ENCODE measurements at regions not wholly inside any gene's neighbourhood (a gene's known extent, or its start where the extent isn't known, plus 50 kb on each side); places are given as distances from the start of the nearest gene placed in this dataset.
"Not testable (repeated sequence)": the region's sequence is repeated elsewhere in the genome, so short reads cannot be mapped to it uniquely, and the experiment has no call there.

- Histone ChIP-seq H3K27ac (no peak overlapping the region), H3K36me3 (no peaks in the 10 kb centered on the region), H3K27me3 (no peaks in the 10 kb centered on the region), H3K4me3 (no peak overlapping the region), H3K4me1 (no peaks in the 10 kb centered on the region), H3K9me3 (no peaks in the 10 kb centered on the region)
- TF ChIP-seq POLR2AphosphoS5 (IDR thresholded peaks at IDR 0.05) = no peak
- TF ChIP-seq, protein P1, sequence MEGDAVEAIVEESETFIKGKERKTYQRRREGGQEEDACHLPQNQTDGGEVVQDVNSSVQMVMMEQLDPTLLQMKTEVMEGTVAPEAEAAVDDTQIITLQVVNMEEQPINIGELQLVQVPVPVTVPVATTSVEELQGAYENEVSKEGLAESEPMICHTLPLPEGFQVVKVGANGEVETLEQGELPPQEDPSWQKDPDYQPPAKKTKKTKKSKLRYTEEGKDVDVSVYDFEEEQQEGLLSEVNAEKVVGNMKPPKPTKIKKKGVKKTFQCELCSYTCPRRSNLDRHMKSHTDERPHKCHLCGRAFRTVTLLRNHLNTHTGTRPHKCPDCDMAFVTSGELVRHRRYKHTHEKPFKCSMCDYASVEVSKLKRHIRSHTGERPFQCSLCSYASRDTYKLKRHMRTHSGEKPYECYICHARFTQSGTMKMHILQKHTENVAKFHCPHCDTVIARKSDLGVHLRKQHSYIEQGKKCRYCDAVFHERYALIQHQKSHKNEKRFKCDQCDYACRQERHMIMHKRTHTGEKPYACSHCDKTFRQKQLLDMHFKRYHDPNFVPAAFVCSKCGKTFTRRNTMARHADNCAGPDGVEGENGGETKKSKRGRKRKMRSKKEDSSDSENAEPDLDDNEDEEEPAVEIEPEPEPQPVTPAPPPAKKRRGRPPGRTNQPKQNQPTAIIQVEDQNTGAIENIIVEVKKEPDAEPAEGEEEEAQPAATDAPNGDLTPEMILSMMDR (IDR thresholded peaks at IDR 0.05) = no peak
- TF ChIP-seq POLR2A (IDR thresholded peaks at IDR 0.05) = no peak
- no peak for DNase-seq (ENCODE audit: low spot score in 2 of 2)
- intact Hi-C loops (cut with DNase I; ENCODE audit: low total_unique reads) = no loop called here
Observed at GRCh38 chr1:148367596-148367995, 115.5 kb downstream of the PPIAL4G start.

DNA sequence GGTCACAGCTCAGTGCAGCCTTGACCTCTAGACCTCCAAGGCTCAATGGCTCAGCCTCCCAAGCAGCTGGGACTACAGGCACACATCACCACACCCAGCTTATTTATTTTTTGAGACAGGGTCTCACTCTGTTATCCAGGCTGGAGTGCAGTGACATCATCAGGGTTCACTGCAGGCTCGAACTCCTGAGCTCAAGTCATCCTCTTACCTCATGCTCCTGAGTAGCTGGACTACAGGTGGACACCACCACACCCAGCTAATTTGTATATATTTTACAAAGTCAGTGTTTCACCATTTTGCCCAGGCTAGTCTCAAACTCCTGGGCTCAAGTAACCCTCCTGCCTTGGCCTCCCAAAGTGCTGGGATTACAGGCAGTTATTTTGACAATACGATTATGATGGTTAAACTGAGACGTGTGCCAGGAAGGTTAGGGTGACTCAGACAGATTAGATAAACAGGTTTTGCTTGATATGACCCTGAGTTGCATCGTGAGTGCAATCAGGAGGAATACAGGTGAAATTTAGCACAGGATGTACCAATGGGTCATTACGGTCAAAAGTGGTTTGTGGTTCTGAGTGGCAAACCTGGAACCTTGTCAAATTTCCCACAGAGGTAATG, 116.9 kb downstream of the PPIAL4G start:
- H3K27me3 ChIP-seq; H3K27ac ChIP-seq; H3K4me3 ChIP-seq; H3K9me3 ChIP-seq; H3K36me3 ChIP-seq; H3K4me1 ChIP-seq; DNase-seq (ENCODE audit: low spot score in 2 of 2); intact Hi-C loops (cut with DNase I; ENCODE audit: low total_unique reads): not testable (repeated sequence)

GRCh38 chr1:148365151-148365550, 118.0 kb downstream of the PPIAL4G start:
- H3K4me1 ChIP-seq; intact Hi-C loops (cut with DNase I; ENCODE audit: low total_unique reads); H3K9me3 ChIP-seq; H3K27me3 ChIP-seq; H3K27ac ChIP-seq; H3K4me3 ChIP-seq; DNase-seq (ENCODE audit: low spot score in 2 of 2); H3K36me3 ChIP-seq: not testable (repeated sequence)

- intact Hi-C loops (cut with DNase I; ENCODE audit: low total_unique reads); H3K9me3 ChIP-seq; H3K36me3 ChIP-seq; H3K27ac ChIP-seq; H3K27me3 ChIP-seq; H3K4me1 ChIP-seq; DNase-seq (ENCODE audit: low spot score in 2 of 2); H3K4me3 ChIP-seq: not testable (repeated sequence)
Observed at GRCh38 chr1:148363979-148364378, 119.1 kb downstream of the PPIAL4G start.

DNA sequence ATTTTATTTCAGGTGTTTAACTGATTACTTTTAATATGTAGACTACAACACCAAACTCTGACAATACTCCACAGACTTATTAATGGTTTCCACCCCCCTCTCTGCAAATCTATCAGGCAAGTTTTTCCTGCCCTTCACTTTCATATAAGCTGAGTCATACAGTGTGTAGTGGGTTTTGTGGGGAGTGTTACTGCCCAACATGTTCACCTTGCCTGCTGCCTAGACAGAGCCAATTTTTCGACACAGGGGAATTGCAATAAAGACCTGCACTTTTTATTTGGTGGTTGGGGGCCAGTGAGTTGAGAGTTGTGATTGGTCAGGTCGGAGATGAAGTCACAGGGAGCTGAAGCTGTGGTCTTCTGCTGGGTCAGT, 119.7 kb downstream of the PPIAL4G start:
- H3K36me3 ChIP-seq = no peaks in the 10 kb centered on the region
- TF ChIP-seq, protein P1 (IDR thresholded peaks at IDR 0.05) = no peak
- TF ChIP-seq POLR2AphosphoS5 (IDR thresholded peaks at IDR 0.05) (no peak), POLR2A (IDR thresholded peaks at IDR 0.05) (no peak)
- no peaks in the 10 kb centered on the region for H3K9me3 ChIP-seq
- peaks cover 0 to 3% of the 10 kb centered on the region in 2 donors for H3K27me3 ChIP-seq
- H3K4me3 ChIP-seq = no peak overlapping the region
- no peaks in the 10 kb centered on the region for H3K4me1 ChIP-seq
- no peak for DNase-seq (ENCODE audit: low spot score in 2 of 2)
- no peak overlapping the region for H3K27ac ChIP-seq
- intact Hi-C loops (cut with DNase I; ENCODE audit: low total_unique reads) = no loop called here

GRCh38 chr1:148362626-148363438, 120.3 kb downstream of the PPIAL4G start:
- H3K9me3 ChIP-seq = no peaks in the 10 kb centered on the region
- intact Hi-C loops (cut with DNase I; ENCODE audit: low total_unique reads) = no loop called here
- H3K27me3 ChIP-seq = peaks cover 0 to 3% of the 10 kb centered on the region in 2 donors
- TF ChIP-seq POLR2AphosphoS5 (IDR thresholded peaks at IDR 0.05) = no peak
- TF ChIP-seq, protein P1 (IDR thresholded peaks at IDR 0.05) = no peak
- TF ChIP-seq POLR2A (IDR thresholded peaks at IDR 0.05) = no peak
- H3K4me3 ChIP-seq = peak overlapping the region in 2 of 3 donors; percentile 35 to 47
- H3K4me1 ChIP-seq = no peaks in the 10 kb centered on the region
- H3K36me3 ChIP-seq = no peaks in the 10 kb centered on the region
- H3K27ac ChIP-seq = no peak overlapping the region
- DNase-seq (ENCODE audit: low spot score in 2 of 2) = peak in 1 of 2 donors; percentile 40

Data from breast epithelium (tissue), 4 donors.